Erythroblast (primary cell): ENCODE measurements at regions not wholly inside any gene's neighbourhood (a gene's known extent, or its start where the extent isn't known, plus 50 kb on each side); places are given as distances from the start of the nearest gene placed in this dataset.

Source experiments
- GATA1 ChIP-seq: IDR thresholded peaks from 2 replicates; pipeline ENCODE4 v1.6.1; 2011; ENCODE audit warnings: low read depth, mild to moderate bottlenecking, control low read depth, low read length, moderate library complexity
- POLR2A ChIP-seq: IDR thresholded peaks from 2 replicates; pipeline ENCODE4 v1.6.1; 2011; ENCODE audit warnings: mild to moderate bottlenecking, low read length

DNA sequence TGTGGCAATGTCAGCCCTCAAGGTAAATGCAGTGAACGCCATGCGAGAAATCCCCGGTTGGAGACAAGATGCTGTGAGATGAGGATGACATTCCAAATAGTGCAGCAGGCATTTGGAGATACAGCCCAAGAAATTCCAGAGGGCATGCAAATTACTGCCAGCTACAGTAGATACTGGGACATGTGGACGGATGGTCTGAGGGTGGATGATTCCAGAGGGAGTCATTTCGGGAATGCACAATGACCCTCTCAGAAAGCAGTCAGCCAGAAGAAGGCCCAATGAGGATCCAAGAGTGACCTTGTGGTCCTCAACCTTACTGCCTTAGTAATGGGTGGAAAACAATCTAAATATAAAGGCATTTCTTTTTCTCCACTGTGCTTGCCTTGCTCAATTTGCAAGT, 111.3 kb downstream of the HNRNPLL start:
- no peak for TF ChIP-seq POLR2A
- TF ChIP-seq GATA1, result no peak
